B cell (primary cell): ENCODE measurements at regions not wholly inside any gene's neighbourhood (a gene's known extent, or its start where the extent isn't known, plus 50 kb on each side); places are given as distances from the start of the nearest gene placed in this dataset.

Experiments
- ATAC-seq: fragments of 200-7000 bp; cut with Tn5 transposase; one replicate; pipeline ENCODE4 v1.10.0; 2021; ENCODE audit warnings: low read depth, mild to moderate bottlenecking, moderate number of reproducible peaks, moderate library complexity
- CTCF ChIA-PET: fragments of 350-600 bp; sonication (Branson Sonifier 250); formaldehyde crosslinking; loops from one replicate; lab custom pipeline; 2021; ENCODE audit warnings: antibody characterized with exemption, inconsistent platforms; lab: Charles Lee
- POLR2A ChIA-PET: fragments of 350-600 bp; sonication (Branson Sonifier 250); formaldehyde crosslinking; loops from one replicate; lab custom pipeline; 2021; ENCODE audit warnings: antibody characterized with exemption; lab: Charles Lee
- DNase-seq: peaks from one replicate; pipeline ENCODE4 v3.0.0; 2013
- H2AFZ ChIP-seq: 2 replicates; pipeline ENCODE4 v1.6.1; 2012; ENCODE audit warnings: mild to moderate bottlenecking, low read depth, low read length; ENCODE audit not compliant: insufficient read depth, poor library complexity, severe bottlenecking
- H3K27ac ChIP-seq, 2 donors: 1 replicate in 1 of 2; 2 replicates in 1 of 2; pipeline ENCODE4 v1.5.1; 2012 to 2013; ENCODE audit warnings: low read length in 2 of 2, mild to moderate bottlenecking in 2 of 2, moderate library complexity in 1 of 2
- H3K27me3 ChIP-seq, 4 experiments: fragments of 200-600 bp in 1 of 4; sonication (generic) in 1 of 4; replicated peaks in 1 of 4; 1 replicate in 2 of 4; 2 replicates in 2 of 4; pipeline versions ENCODE4 v1.6.1 to v1.7.0; 2013 to 2016; ENCODE audit warnings: low read length in 3 of 4, mild to moderate bottlenecking in 2 of 4, mixed read lengths in 1 of 4, moderate library complexity in 1 of 4; ENCODE audit not compliant: insufficient read depth in 4 of 4, control insufficient read depth in 3 of 4; ENCODE audit errors: control extremely low read depth in 1 of 4
- H3K36me3 ChIP-seq, 2 experiments: replicated peaks in 1 of 2; 1 replicate in 1 of 2; 2 replicates in 1 of 2; pipeline versions ENCODE4 v1.6.1 to v1.7.1; 2013; ENCODE audit warnings: low read length in 1 of 2; ENCODE audit not compliant: insufficient read depth in 2 of 2, control insufficient read depth in 1 of 2; ENCODE audit errors: control extremely low read depth in 1 of 2, extremely low read depth in 1 of 2
- H3K4me1 ChIP-seq, 2 donors: fragments of 200-600 bp in 1 of 2; sonication (generic) in 1 of 2; 1 replicate in 1 of 2; 2 replicates in 1 of 2; pipeline versions ENCODE4 v1.5.1 to v1.6.1; 2013 to 2017; ENCODE audit warnings: low read length in 2 of 2; ENCODE audit not compliant: control insufficient read depth in 2 of 2, insufficient read depth in 2 of 2
- H3K4me2 ChIP-seq: replicated peaks from 2 replicates; pipeline ENCODE3; 2012; ENCODE audit warnings: mild to moderate bottlenecking, low read depth, low read length; ENCODE audit not compliant: poor library complexity, severe bottlenecking
- H3K4me3 ChIP-seq, 5 experiments: fragments of 200-600 bp in 1 of 5; sonication (generic) in 1 of 5; 1 replicate in 3 of 5; 2 replicates in 2 of 5; pipeline versions ENCODE4 v1.5.1 to v1.7.0; 2011 to 2016; ENCODE audit warnings: low read length in 4 of 5, mild to moderate bottlenecking in 4 of 5, low read depth in 2 of 5, control low read depth in 1 of 5, moderate library complexity in 1 of 5; ENCODE audit not compliant: insufficient read depth in 1 of 5; ENCODE audit errors: control extremely low read depth in 1 of 5, extremely low read depth in 1 of 5
- H3K79me2 ChIP-seq: fragments of 200-600 bp; sonication (generic); one replicate; pipeline ENCODE4 v1.6.0; 2016; ENCODE audit warnings: low read length; ENCODE audit not compliant: control insufficient read depth, insufficient read depth
- H3K9ac ChIP-seq: fragments of 200-600 bp; sonication (generic); 2 replicates; pipeline ENCODE4 v1.6.1; 2017; ENCODE audit warnings: mild to moderate bottlenecking, low read length, moderate library complexity
- H3K9me3 ChIP-seq, 3 donors: one replicate each; pipeline versions ENCODE4 v1.6.1 to v1.7.1; 2013; ENCODE audit warnings: low read length in 2 of 3; ENCODE audit not compliant: control insufficient read depth in 2 of 3, insufficient read depth in 1 of 3; ENCODE audit errors: control extremely low read depth in 1 of 3
- H4K20me1 ChIP-seq: 2 replicates; pipeline ENCODE4 v1.6.0; 2012; ENCODE audit warnings: mild to moderate bottlenecking, low read length; ENCODE audit not compliant: insufficient read depth, control insufficient read depth, poor library complexity, severe bottlenecking
- H3K27ac Mint-ChIP-seq: one replicate; pipeline ENCODE4 v1.8.0; 2021; ENCODE audit warnings: mixed read lengths
- H3K27me3 Mint-ChIP-seq: one replicate; pipeline ENCODE4 v1.8.0; 2021; ENCODE audit warnings: mixed read lengths
- H3K4me1 Mint-ChIP-seq: one replicate; pipeline ENCODE4 v1.8.0; 2021; ENCODE audit warnings: mixed read lengths
- H3K4me3 Mint-ChIP-seq: one replicate; pipeline ENCODE4 v1.8.0; 2021; ENCODE audit warnings: mixed read lengths
- H3K9me3 Mint-ChIP-seq: one replicate; pipeline ENCODE4 v1.8.0; 2022; ENCODE audit warnings: mixed read lengths; ENCODE audit not compliant: insufficient read depth
- EZH2 ChIP-seq: IDR thresholded peaks from 2 replicates; pipeline ENCODE4 v1.6.1; 2012; ENCODE audit warnings: borderline replicate concordance, low read depth, mild to moderate bottlenecking, moderate library complexity, low read length; ENCODE audit not compliant: insufficient read depth, poor library complexity, severe bottlenecking
- WGBS: methylation state at CpG from one replicate; pipeline ENCODE4 v1.1.5; 2013; ENCODE audit warnings: missing lambda C conversion rate; ENCODE audit not compliant: insufficient coverage; 5-methylcytosine and 5-hydroxymethylcytosine counted together
- intact Hi-C: fragments of 100-400 bp; cut with micrococcal nuclease; formaldehyde crosslinking; loops from one replicate; pipeline ENCODE4 v1.10.0; 2022
- TF ChIP-seq, protein P1 (sequence below): fragments of 200-600 bp; IDR thresholded peaks from one replicate; pipeline ENCODE4 v1.8.0; 2022; ENCODE audit warnings: antibody characterized with exemption, mild to moderate bottlenecking

- H4K20me1 ChIP-seq = no peaks in the 10 kb centered on the region
- H3K4me3 ChIP-seq = no peak overlapping the region
- H3K9ac ChIP-seq = peak overlapping the region; percentile 16
- H3K79me2 ChIP-seq = no peaks in the 10 kb centered on the region
- POLR2A ChIA-PET = no interaction called here
- peaks cover 0 to under 1% (median 0%) of the 10 kb centered on the region in 3 donors for H3K9me3 ChIP-seq
- H2AFZ ChIP-seq = peak overlapping the region; percentile 45
- peak overlapping the region; percentile 32 for H3K4me2 ChIP-seq
- TF ChIP-seq, protein P1, sequence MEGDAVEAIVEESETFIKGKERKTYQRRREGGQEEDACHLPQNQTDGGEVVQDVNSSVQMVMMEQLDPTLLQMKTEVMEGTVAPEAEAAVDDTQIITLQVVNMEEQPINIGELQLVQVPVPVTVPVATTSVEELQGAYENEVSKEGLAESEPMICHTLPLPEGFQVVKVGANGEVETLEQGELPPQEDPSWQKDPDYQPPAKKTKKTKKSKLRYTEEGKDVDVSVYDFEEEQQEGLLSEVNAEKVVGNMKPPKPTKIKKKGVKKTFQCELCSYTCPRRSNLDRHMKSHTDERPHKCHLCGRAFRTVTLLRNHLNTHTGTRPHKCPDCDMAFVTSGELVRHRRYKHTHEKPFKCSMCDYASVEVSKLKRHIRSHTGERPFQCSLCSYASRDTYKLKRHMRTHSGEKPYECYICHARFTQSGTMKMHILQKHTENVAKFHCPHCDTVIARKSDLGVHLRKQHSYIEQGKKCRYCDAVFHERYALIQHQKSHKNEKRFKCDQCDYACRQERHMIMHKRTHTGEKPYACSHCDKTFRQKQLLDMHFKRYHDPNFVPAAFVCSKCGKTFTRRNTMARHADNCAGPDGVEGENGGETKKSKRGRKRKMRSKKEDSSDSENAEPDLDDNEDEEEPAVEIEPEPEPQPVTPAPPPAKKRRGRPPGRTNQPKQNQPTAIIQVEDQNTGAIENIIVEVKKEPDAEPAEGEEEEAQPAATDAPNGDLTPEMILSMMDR = no peak
- no peak for TF ChIP-seq EZH2
- DNase-seq = no peak
- H3K4me1 ChIP-seq = no peaks in the 10 kb centered on the region
- Mint-ChIP-seq H3K9me3 (no peaks in the 10 kb centered on the region), H3K27me3 (no peaks in the 10 kb centered on the region), H3K4me1 (peaks cover 12% of the 10 kb centered on the region), H3K4me3 (no peak overlapping the region), H3K27ac (no peak overlapping the region)
- intact Hi-C loops = no loop called here
- no peaks in the 10 kb centered on the region for H3K27me3 ChIP-seq
- H3K36me3 ChIP-seq = no peaks in the 10 kb centered on the region
- WGBS = 14% methylated on average over 5 of the region's 8 CpGs
- no peak overlapping the region for H3K27ac ChIP-seq
- CTCF ChIA-PET = no interaction called here
- ATAC-seq = no peak
These were observed 142.5 kb downstream of the ACER2 start for GRCh38 chr9:19551124-19551929.

DNA sequence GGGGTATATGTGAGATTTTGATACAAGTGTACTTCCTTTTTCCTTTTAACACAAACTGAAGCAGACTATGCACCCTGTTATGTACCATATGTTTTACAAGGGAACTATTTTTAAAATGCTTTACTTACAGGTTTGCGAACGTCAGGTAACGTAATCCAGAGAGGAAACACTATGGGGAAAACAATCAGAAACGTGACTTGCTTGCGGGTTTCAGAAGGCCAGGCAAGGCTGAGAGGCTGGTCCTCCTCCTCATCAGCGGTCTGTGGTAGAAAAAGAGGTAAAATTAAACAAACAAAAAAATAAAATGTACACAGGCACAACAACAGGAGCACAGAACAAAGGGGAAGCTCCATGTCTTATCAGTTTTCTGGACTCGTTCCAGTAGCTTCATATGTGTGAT is 141.2 kb downstream of the ACER2 start:
- H3K36me3 ChIP-seq = no peaks in the 10 kb centered on the region
- CTCF ChIA-PET = no interaction called here
- H3K79me2 ChIP-seq = no peaks in the 10 kb centered on the region
- DNase-seq (no peak), ATAC-seq (no peak)
- H3K4me1 ChIP-seq = no peaks in the 10 kb centered on the region
- intact Hi-C loops = no loop called here
- Mint-ChIP-seq H3K4me1 (peaks cover 12% of the 10 kb centered on the region), H3K4me3 (no peak overlapping the region), H3K27ac (no peak overlapping the region), H3K27me3 (no peaks in the 10 kb centered on the region), H3K9me3 (no peaks in the 10 kb centered on the region)
- H3K27ac ChIP-seq = no peak overlapping the region
- H3K27me3 ChIP-seq = no peaks in the 10 kb centered on the region
- no peaks in the 10 kb centered on the region for H4K20me1 ChIP-seq
- TF ChIP-seq, protein P1 = no peak
- TF ChIP-seq EZH2 = no peak
- WGBS = 41% methylated on average over 4 of the region's 7 CpGs
- H3K9me3 ChIP-seq = peaks cover 0 to 5% (median 0%) of the 10 kb centered on the region in 3 donors
- no peak overlapping the region for H2AFZ ChIP-seq
- POLR2A ChIA-PET = no interaction called here
- no peak overlapping the region for H3K4me3 ChIP-seq
- no peak overlapping the region for H3K4me2 ChIP-seq
- no peak overlapping the region for H3K9ac ChIP-seq
